Neural cell (in vitro differentiated cells): ENCODE measurements at regions not wholly inside any gene's neighbourhood (a gene's known extent, or its start where the extent isn't known, plus 50 kb on each side); places are given as distances from the start of the nearest gene placed in this dataset.

ENCODE experiments used
- EP300 ChIP-seq: fragments of 450-650 bp; conservative IDR thresholded peaks from 2 replicates; pipeline ENCODE4 v1.6.1; 2014; ENCODE audit warnings: antibody characterized with exemption, mild to moderate bottlenecking, moderate library complexity; ENCODE audit not compliant: poor library complexity, severe bottlenecking
- POLR2AphosphoS5 ChIP-seq: IDR thresholded peaks from 2 replicates; pipeline ENCODE4 v1.6.1; 2012
- TF ChIP-seq, protein P1 (sequence below): fragments of 450-650 bp; IDR thresholded peaks from 2 replicates; pipeline ENCODE4 v1.5.1; 2014; ENCODE audit warnings: antibody characterized with exemption, mild to moderate bottlenecking, moderate library complexity; ENCODE audit not compliant: poor library complexity, severe bottlenecking

DNA sequence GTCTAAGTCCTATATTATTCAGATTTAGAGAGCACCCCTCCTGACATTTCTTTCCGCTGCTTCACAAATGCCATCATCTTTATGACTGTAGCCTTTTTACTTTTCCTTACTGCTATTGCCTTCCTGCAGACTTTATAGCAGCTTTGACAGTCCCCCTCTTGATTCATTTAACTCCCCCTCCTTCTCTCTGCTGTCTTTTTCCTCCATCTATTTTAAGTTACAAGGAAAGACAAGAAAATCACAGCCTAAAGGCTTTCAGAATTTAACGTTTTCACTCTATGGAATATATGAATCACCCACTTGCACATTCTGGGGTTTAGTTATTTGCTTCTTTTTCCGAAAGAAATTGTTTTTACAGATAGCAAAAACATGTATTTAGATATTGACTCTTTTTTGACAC lies 183.4 kb upstream of the SETBP1 start:
- TF ChIP-seq, protein P1, sequence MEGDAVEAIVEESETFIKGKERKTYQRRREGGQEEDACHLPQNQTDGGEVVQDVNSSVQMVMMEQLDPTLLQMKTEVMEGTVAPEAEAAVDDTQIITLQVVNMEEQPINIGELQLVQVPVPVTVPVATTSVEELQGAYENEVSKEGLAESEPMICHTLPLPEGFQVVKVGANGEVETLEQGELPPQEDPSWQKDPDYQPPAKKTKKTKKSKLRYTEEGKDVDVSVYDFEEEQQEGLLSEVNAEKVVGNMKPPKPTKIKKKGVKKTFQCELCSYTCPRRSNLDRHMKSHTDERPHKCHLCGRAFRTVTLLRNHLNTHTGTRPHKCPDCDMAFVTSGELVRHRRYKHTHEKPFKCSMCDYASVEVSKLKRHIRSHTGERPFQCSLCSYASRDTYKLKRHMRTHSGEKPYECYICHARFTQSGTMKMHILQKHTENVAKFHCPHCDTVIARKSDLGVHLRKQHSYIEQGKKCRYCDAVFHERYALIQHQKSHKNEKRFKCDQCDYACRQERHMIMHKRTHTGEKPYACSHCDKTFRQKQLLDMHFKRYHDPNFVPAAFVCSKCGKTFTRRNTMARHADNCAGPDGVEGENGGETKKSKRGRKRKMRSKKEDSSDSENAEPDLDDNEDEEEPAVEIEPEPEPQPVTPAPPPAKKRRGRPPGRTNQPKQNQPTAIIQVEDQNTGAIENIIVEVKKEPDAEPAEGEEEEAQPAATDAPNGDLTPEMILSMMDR, result no peak
- TF ChIP-seq EP300, result peak; percentile 61
- peak; percentile 47 for TF ChIP-seq POLR2AphosphoS5
